ENCODE measurements at regions not wholly inside any gene's neighbourhood (a gene's known extent, or its start where the extent isn't known, plus 50 kb on each side); places are given as distances from the start of the nearest gene placed in this dataset.
"Not testable (repeated sequence)": the region's sequence is repeated elsewhere in the genome, so short reads cannot be mapped to it uniquely, and the experiment has no call there.

GRCh38 chr5:34416501-34417008, 239.6 kb upstream of the RAI14 start:
- Mint-ChIP-seq H3K9me3 (peaks cover 34% of the 10 kb centered on the region), H3K27me3 (ENCODE audit: low read depth) (peaks cover 10% of the 10 kb centered on the region), H3K4me3 (no peak overlapping the region), H3K4me1 (peaks cover 51% of the 10 kb centered on the region), H3K27ac (peak overlapping the region; percentile 37), H3K36me3 (peaks cover 43% of the 10 kb centered on the region)
- ATAC-seq, result no peak
- CTCF ChIA-PET, result no interaction called here
- no peak for TF ChIP-seq ZNF512 (CRISPR knock-in tag; IDR thresholded peaks at IDR 0.05; ENCODE audit: borderline replicate concordance)
- TF ChIP-seq SP1 (CRISPR knock-in tag; conservative IDR thresholded peaks at IDR 0.05), result no peak
- no peak for TF ChIP-seq ATF3 (CRISPR knock-in tag; conservative IDR thresholded peaks at IDR 0.05)
- no peak for TF ChIP-seq PRRX2 (CRISPR knock-in tag; IDR thresholded peaks at IDR 0.05)
- no peak for TF ChIP-seq IRF1 (CRISPR knock-in tag; IDR thresholded peaks at IDR 0.05)
- TF ChIP-seq ETV6 (CRISPR knock-in tag; IDR thresholded peaks at IDR 0.05), result no peak
- POLR2A ChIA-PET, result no interaction called here
- DNase-seq (ENCODE audit: low spot score), result no peak

- DNase-seq (ENCODE audit: low spot score); ATAC-seq; POLR2A ChIA-PET; H3K4me3 Mint-ChIP-seq; CTCF ChIA-PET; H3K27ac Mint-ChIP-seq: not testable (repeated sequence)
- Mint-ChIP-seq H3K27me3 (ENCODE audit: low read depth) (peaks cover 10% of the 10 kb centered on the region), H3K4me1 (peaks cover 20% of the 10 kb centered on the region), H3K36me3 (peaks cover 73% of the 10 kb centered on the region), H3K9me3 (peaks cover 63% of the 10 kb centered on the region)
Observed at GRCh38 chr5:34420191-34420590, 235.9 kb upstream of the RAI14 start.

GRCh38 chr5:34436761-34437501, 219.2 kb upstream of the RAI14 start:
- ATAC-seq, result no peak

More at GRCh38 chr5:34436761-34437501, 219.2 kb upstream of the RAI14 start:
- Mint-ChIP-seq H3K4me3 (no peak overlapping the region), H3K9me3 (peaks cover 58% of the 10 kb centered on the region), H3K27ac (no peak overlapping the region), H3K27me3 (ENCODE audit: low read depth) (peaks cover 7% of the 10 kb centered on the region; the same call in 1 of the 2 replicates), H3K36me3 (peaks cover 56% of the 10 kb centered on the region), H3K4me1 (peaks cover 7% of the 10 kb centered on the region)
- TF ChIP-seq TEAD1 (CRISPR knock-in tag; IDR thresholded peaks at IDR 0.05) (no peak), AFF4 (CRISPR knock-in tag; IDR thresholded peaks at IDR 0.05; ENCODE audit: borderline replicate concordance) (no peak), ELF4 (CRISPR knock-in tag; IDR thresholded peaks at IDR 0.05; ENCODE audit: low read depth) (no peak)
- DNase-seq (ENCODE audit: low spot score), result no peak
- CTCF ChIA-PET, result no interaction called here
- POLR2A ChIA-PET, result no interaction called here
